ENCODE measurements at regions not wholly inside any gene's neighbourhood (a gene's known extent, or its start where the extent isn't known, plus 50 kb on each side); places are given as distances from the start of the nearest gene placed in this dataset.

GRCh38 chr10:78803710-78804109, 265.1 kb upstream of the ZMIZ1 start:
- no peak for DNase-seq (ENCODE audit: low spot score)

GRCh38 chr10:78804411-78805032, 264.2 kb upstream of the ZMIZ1 start:
- no peak for DNase-seq (ENCODE audit: low spot score)

GRCh38 chr10:78805176-78805575, 263.6 kb upstream of the ZMIZ1 start:
- no peak for DNase-seq (ENCODE audit: low spot score)

DNA sequence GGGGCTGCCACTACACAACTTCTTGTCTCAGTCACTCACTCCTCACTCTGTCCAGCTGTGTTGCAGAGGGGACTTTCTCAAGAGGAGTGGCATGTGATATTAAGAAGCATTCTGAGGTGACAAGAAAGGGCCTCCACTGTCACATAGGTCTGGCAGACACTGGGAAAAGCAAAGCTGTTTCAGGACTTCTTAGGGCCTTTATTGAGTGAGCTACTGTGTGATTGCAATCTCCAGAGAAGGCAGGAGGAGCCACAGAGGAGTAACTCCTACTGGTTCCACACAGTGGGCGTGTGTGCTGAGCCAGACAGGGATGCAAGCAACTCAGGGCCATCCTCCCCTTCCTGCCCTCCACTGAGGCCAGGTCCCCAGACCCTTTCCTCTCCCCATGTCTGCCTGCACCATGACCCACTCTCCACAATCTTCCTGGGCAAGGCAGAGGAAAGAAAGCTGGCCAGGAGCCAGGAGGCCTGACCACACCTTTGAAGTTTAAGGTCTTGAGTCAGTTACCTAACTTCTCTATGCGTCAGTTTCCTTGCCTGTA, 262.0 kb upstream of the ZMIZ1 start:
- no peak for DNase-seq (ENCODE audit: low spot score)

GRCh38 chr10:78807504-78808203, 261.1 kb upstream of the ZMIZ1 start:
- DNase-seq (ENCODE audit: low spot score): no peak

DNA sequence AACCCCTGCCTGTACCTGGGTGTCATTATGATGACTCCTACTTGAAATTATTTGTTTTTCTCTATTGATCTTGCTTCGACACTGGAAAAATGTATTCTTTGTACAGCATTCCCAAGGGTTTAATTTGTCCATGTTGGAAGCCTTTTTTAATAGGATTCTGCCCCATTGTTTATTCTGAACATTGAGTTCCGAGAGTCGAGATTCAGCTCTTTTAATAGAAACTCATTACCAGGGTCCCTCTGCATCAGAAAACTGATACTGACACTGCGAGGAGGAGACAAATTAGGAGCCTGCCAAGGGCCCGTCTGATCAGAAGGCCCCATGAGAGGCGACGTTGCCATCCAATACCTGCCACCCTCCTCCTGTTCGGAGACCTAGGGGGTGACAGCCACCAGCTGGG, 260.5 kb upstream of the ZMIZ1 start:
- no peak for DNase-seq (ENCODE audit: low spot score)

GRCh38 chr10:78808736-78809367, 259.9 kb upstream of the ZMIZ1 start:
- DNase-seq (ENCODE audit: low spot score): no peak

DNA sequence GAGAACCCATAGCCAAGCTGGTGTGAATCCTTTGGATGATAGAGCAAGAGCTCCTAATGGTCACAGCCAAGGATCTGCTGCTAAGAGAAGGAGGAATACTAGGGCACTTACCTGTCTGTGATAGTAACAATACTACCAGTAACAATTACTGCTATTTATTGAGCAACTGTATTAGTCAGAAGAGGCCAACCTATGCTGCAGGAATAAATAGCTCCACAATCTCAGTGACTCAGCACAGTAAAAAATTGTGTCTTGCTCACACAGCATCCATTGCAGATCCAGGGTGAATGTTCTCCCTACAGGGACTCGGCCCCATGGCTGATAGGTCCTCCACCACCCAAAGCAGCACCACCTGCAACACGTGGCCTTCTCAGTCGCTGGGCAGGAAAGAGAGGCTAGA, 257.6 kb upstream of the ZMIZ1 start:
- no peak for DNase-seq (ENCODE audit: low spot score)

- DNase-seq (ENCODE audit: low spot score): no peak
Measured at GRCh38 chr10:78812571-78813318, 256.0 kb upstream of the ZMIZ1 start.

- no peak for DNase-seq (ENCODE audit: low spot score)
Measured at GRCh38 chr10:78813526-78813925, 255.2 kb upstream of the ZMIZ1 start.

DNA sequence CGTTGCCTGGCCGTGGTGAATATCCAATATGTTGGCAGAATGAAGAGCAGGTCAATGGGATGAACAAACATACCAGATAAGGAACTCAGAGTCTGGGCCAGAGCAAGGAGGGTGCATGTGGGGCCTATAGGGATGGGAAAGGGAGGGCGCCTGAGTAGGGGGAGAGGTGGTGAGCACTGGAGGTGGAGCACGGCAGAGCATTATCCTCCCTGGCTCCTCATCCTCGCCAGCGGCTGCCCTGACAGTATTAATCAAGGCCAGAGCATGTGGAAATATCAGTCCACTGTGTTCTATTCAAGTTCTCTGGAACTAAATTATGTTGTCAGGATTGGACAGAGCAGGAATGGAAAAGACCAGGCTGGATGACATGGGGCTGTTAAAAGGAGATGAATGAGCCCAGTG, 254.8 kb upstream of the ZMIZ1 start:
- DNase-seq (ENCODE audit: low spot score): no peak

GRCh38 chr10:78814407-78814806, 254.4 kb upstream of the ZMIZ1 start:
- no peak for DNase-seq (ENCODE audit: low spot score)

DNA sequence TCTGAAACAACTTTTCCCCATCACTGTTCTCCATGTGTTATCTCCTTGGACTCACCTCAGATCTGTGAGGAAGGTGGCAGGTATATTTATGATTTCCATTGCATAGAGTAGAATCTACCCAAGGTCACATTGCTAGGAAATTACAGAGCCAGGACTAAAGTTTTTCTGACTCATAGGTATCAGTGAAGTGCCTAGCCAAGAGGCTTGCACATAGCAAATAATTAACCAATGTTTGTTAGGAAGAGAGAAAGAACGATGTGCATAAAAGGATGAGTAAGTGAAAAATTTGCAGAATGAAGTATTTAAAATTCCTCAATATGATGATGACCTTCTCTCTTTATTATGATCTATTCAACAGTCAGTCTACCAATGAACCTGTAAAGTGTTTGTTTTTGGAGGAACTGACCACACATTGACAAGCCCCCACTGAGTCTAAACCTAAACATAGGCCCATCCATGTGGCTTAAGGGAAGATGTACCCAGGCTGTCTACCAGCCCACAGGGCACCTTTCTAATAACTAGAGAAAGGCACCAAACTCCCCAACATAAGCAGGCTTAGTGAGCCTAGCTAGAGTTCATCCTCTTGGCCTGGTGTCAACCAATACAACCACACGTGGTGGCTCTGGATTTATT, 252.9 kb upstream of the ZMIZ1 start:
- no peak for DNase-seq (ENCODE audit: low spot score)

- DNase-seq (ENCODE audit: low spot score): no peak
Measured at GRCh38 chr10:78817361-78817760, 251.4 kb upstream of the ZMIZ1 start.

- DNase-seq (ENCODE audit: low spot score): no peak
Measured at GRCh38 chr10:78817804-78818203, 251.0 kb upstream of the ZMIZ1 start.

DNA sequence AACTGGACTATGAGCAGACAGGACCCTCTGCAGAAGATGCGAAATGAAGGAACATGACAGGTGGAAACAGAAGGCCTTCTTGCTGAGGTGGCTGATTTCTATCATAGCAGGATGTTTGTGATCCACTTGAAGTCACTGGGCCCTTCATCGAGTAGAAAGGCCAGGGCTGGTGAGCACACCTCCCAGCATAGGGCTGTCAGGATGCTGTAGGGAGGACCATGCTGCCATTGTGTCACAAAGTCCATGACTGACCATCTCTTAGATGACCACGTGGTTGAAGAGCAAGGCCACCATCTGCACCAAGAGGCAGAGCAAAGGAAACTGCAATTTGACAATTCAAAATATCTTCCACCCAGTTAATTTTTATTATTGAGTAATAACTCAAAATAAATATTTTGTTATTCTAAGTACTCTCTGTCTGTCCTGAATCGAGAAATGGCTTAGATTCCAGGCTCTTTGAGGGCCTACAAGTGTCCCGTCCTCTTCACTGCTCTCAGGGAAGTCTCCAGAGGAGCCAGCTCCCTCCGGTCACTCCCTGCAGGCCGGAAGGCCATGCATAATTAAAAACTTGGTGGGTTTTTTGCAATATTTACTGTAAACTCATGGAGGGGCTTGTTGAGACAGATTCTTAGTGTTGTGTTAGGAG, 249.3 kb upstream of the ZMIZ1 start:
- no peak for DNase-seq (ENCODE audit: low spot score)

DNA sequence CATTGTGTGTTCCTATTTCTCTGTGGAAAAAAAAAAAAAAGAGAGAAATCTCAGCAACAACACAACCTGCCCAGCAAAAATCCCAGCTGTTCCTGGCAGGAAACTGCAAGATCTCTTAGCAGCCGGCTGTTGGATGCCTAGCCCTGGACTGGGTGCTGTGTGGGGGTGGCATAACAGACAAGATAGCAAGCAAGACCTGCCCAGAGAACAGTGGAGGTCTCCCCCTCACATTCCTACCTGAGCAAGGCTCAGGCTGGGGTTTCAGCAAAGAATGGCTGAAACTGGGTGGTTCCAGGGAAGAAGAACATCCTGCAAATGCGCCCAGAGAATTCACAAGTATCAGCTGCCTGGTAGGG, 248.8 kb upstream of the ZMIZ1 start:
- DNase-seq (ENCODE audit: low spot score): no peak

- no peak for DNase-seq (ENCODE audit: low spot score)
Measured at GRCh38 chr10:78821052-78821451, 247.7 kb upstream of the ZMIZ1 start.

- DNase-seq (ENCODE audit: low spot score): no peak
Measured at GRCh38 chr10:78828647-78829539, 239.9 kb upstream of the ZMIZ1 start.

DNA sequence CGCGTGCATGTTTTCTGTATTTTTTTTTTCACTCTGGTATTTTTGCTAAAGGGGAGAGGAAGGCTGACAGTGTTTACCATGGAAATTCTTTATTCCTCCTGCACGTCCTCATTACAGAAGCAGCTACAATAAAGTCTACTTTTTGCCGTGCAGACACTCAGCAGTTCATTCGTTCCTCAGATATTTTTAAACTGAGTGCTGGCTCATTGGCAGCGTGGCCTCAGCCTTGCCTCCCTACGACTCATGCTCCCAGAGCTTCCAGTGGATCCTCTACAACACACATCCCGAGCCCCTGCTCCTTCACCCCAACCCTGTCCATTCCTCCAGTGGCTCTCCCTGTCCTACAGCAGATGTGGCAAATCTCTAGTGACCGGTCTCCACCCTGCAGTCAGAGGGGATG, 239.2 kb upstream of the ZMIZ1 start:
- DNase-seq (ENCODE audit: low spot score): no peak
